Renal cortex interstitium (tissue), 11 donors: ENCODE measurements at regions not wholly inside any gene's neighbourhood (a gene's known extent, or its start where the extent isn't known, plus 50 kb on each side); places are given as distances from the start of the nearest gene placed in this dataset.

Experiments used
- DNase-seq, 11 donors: peaks; one replicate each; pipeline ENCODE4 v3.0.0-alpha.2; 2013; ENCODE audit warnings: low read depth in 9 of 11, low spot score in 4 of 11; ENCODE audit errors: extremely low read depth in 1 of 11

DNA sequence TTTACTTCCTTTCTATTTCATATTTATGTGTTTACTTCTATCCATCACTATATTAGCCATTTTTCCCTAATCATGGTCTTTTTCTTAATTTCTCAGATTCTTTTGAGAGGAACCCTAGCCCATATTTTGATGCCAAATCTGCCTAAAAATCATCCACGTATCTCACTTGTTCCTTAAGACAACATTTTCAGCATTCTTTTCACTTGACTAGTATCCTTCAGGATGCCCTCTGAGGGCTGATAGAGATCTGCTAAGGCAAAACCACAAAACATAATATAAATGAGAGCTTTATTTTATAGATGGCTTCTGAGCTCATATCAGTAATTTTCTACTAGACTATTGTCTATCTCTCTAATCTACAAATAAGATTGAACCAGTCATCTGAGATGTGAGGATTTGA is 341.9 kb downstream of the GPM6A start:
- no peak for DNase-seq

DNA sequence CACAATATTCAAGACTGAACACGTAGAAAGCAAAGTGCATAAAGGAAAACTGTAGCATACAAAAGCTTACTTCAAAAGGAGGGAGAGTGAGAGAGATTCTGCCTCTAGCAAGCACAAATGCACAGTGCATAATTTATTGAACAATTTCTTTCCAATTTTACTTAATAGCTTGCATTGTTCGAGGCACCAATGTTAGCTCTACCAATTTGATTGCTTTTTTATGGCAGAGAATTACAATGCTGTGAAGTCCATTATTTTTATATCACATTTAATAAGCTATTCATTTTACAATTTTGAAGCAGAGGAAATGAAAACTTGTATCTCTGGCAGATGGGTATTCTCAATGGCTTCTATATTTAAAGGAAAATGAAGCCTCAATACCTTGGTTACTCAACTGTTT is 331.7 kb downstream of the GPM6A start:
- DNase-seq, result no peak

DNA sequence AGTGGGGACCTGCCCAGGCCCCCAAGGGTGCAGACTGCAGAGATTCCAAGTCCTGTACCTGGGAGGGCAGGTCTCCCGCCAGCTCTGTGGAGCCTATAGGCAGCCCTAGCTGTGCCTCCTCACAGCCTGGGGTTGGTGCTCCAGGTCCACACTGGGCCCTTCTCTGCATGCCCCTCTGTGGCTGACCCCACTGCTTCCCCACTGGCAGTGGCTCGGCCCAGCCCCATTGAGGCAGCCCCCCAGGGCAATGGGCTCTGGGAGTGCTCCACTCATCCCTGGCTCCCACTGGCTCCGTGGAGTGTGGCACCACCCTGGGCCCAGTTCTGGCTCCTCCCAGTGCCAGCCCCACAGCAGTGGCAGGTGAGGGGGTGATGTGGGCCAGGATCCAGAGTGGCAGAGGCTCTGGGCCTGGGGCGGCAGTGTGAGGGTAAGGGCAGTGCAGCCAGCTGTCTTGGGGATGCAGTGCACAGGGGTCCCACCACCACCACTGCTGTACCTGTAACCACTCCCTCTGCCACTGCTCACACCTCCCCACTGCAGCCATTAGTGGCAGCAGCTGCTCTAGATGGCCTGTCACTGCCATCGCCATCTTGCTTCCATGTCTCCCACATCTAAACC is 312.2 kb downstream of the GPM6A start:
- DNase-seq, result no peak

DNA sequence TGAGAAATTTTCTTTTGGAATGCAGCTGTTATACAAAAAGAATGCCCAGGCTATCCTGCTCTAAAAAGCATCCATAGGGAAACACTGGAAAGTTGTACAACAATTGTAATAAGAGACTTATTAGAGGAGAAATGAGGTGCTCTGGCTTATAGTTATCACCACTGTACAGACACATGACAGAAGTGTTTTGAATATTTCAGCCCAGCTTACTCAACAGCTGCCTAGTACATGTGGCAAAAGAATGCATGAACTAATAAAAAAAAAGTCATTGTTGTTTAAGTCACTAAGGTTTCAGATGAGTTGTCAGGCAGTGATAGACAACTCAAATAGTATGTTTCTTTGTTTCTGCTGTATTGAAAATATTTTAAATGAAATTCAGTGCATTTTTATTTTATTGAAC is 307.7 kb downstream of the GPM6A start:
- no peak for DNase-seq

DNA sequence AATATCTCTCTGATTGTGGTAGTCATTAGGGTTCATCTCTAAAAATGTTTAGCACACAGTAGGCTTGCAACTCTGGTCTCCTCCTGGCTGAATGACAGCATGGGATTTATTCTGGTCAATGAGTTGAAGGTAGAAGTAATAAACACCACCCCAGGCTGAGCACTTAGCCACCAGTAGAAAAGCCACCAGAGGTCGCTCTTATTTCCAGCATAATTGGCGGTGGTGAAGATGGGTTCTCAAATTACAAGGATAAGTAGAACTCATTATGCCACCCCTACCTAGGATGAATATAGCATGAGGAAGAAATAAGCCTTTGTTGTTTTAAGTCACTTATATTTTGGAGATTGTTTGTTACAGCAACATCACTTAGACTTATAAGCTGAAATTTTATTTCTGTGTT is 302.7 kb downstream of the GPM6A start:
- no peak for DNase-seq

DNA sequence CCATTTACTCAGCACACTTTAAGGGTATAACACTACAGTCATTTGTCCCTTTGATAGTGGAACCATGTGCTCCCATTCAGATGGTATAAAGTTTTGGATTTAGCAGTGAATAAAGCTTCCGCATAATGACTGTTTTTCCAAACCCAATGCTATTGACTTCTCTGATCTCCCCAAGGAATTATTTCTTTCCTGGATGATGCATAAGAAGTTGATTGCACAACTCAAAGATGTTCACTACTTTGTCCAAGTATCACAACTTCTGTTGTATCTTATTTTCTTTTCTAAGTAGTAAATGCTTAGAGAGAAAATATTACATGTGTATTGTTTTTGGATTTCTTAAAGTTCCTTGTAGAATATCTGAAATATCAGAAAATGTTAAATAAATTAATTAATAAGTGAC is 300.2 kb downstream of the GPM6A start:
- DNase-seq, result no peak

DNA sequence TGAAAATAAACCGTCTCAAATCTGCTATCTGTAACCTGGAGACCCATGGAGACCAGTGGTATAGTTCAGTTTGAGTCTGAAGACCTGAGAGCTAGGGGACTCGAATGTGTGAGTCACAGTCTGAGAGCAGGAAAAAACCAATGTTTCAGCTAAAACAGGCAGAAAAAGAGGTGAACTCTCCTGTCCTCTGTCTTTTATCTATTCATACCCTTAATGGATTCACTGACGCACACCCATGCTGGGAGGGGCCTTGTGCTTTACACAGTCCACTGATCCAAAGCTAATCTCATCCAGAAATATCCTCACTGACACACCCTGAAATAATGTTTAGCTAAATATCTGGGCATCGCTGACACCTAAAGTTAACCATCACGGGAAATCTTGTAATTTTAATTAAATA is 297.9 kb downstream of the GPM6A start:
- no peak for DNase-seq

DNA sequence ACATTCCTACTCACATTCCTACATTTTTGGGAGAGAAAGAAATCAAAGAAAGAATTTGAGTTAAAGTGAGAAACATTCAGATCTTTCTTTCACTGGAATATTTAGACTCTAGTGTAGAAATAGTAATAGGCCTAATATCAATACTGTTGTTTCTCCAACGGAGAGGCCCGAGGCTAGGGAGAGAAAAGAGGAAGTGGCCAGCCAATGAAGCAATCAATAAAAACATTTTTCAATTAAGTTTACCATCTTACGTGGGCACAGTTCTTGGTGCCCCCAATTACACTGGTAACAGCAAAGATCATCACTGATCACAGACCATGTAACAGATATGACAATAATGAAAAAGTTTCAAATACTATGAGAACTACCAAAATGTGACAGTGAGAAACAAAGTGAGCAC is 281.4 kb downstream of the GPM6A start:
- DNase-seq, result no peak

DNA sequence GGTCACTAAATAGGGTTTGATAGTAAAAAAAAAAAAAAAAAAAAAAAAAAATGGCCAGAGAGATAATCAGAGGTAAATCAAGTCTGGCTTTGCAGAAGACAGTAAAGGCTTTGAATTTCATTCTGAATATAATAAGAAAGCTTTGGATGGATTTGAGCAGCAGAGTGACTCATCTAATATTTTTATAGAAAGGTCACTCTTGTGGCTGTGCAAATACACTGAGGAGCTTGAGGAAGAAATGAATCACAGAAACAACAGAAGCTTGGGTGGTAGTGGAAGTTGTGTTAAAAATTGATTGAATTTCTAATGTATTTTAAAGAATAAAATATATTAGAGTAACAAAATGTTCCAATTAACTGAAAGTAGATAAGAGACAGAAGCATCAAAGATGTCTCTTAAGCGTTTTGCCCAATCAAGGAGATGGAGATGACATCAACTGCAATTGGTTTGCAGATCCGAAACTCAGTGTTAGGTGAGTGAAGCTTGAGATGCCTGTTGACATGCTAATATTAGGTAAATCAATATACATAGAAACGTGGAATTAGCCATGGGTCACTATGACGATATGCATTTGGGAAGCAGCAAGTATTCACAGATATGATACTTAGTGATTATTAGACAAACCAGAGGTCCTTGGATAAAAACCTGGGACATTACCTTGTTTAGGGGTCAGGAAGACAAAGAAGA is 280.5 kb downstream of the GPM6A start:
- DNase-seq, result no peak

DNA sequence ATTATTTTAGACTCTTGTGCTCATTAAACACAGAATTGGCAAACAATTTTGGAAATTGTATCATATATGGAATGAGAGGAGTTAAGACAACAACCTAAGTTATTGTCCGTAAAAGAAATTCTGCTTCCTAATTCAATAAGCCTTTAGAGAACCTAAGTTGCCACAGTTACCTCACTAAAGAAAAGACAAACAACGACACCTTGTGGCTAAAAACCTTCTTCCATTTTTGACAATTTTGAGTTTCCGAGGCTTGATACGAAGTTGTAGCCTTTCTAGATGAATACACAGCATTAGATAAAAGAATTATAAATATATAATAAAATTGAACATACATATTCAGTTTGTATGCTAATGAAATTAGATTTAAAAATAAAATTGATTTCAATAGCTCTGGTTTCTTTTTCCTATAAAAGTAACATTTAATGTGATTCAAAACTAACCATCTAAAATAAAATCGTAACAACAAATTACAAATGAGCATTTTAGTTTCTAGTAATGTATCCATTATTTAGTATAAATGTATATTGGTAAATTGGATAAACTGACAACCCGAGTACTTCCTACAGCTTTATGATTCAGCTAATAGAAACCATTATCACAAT is 275.1 kb downstream of the GPM6A start:
- peak; percentile 13 to 54 (median 31) for DNase-seq

DNA sequence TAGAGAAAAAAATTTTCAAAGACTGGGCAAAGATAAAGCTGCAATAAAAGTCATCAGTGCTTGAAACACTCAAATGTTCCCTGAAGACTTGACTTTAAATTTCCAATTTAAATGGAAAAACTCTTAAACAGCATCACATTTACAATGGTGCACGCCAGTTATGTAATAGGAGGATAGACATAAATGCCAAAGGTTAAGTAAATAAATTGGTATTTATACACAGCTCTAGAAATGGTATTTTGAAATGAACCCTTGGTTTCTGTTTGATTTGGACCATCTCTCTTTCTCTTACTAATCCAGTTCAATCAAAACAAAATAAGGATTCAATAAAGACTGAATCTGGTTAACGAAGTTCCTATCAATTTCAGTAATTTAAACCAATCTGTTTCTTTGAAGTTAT is 272.6 kb downstream of the GPM6A start:
- DNase-seq, result no peak

DNA sequence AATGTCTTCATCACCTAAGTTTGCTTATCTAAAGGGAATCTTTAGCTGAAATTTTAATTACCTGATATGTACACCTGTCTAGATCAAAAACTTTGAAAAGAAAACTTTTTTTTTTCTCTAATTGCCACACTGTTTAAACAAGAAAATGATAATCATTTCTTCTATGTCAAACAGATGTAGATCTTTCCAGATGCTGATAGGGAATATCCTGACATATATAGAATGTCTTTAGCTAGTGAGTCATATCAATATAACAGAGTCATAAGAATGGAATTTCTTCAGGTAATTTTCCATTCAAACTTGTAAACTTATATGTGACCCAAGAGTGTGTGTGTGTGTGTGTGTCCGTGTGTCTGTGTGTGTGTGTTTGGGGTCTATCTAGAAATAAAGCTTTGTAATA is 271.9 kb downstream of the GPM6A start:
- no peak for DNase-seq

DNA sequence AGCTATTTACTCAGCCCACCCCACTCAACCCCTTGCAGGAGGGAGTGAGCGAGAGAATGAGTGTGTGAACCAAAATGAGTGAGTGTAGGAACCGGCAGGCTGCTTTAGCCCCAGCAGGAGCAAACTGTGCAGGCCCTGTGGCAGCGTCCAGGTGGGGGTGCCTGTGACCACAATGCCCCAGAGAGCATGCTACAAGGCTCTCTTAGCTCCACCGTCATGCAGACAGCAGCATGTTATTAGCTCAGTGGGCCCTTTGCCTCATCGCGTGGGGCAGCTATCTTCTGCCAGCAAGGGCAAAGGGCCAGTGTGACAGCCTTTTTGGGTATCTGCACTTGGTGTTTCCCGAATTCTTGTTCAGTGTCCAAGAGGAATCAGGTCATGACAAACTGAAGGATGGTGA is 271.3 kb downstream of the GPM6A start:
- DNase-seq, result no peak

DNA sequence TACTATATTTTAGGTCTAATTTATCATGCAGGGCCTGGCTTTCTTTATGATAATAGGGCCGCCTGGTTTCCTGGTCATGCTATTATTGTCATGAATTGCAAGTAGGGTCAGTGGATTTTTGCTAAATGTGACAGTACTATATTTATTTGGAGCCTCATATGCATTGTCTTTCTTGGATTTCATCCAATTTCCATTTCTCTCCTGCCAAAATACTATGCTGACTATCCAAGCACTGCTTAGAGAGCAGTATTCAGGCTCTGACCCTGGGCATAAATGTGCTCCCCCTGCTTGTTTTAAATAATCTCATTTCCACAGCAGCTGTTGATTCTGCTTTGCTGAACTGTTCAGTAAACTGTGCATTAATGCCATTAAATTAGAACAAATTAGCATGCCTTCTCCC is 269.3 kb downstream of the GPM6A start:
- peak in 7 of 11 donors; percentile 1 to 17 (median 13) for DNase-seq

DNA sequence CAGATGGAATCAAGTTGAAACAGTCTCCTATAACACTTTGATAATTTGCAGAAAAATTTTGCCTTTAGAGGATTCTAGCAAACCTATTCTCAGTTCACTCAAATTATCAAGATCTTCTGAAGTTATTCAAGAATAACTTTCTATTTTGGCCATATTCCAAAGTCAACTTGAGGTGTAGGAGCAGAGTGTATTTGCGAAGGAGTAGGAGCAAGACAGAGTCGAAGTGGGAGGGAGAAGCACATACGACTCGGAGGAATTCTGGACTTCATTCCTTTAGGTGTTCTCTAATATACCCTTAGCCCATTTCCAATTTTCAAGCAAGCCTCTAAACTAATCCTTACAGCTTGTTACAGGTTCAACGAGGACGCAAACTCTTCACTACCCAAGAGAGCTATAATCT is 252.9 kb downstream of the GPM6A start:
- DNase-seq, result no peak

DNA sequence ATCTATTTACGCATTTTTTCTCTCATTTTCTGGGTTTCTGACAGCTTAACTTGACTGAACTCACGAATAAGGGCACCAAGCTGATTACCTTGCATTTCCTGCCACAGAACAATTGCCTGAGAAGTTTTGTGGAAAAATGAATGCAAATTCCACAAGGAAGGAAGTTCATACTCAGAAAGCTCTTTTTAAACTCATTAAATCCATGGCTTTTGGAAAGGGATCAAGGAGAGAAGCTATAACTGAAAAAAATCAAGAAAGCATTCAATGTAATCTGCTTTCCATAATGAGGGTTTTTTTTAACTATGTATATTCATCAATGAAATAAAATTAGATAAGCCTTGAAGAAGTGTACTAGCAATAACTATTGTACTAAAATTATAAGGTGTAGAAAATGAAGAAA is 252.5 kb downstream of the GPM6A start:
- DNase-seq, result no peak

DNA sequence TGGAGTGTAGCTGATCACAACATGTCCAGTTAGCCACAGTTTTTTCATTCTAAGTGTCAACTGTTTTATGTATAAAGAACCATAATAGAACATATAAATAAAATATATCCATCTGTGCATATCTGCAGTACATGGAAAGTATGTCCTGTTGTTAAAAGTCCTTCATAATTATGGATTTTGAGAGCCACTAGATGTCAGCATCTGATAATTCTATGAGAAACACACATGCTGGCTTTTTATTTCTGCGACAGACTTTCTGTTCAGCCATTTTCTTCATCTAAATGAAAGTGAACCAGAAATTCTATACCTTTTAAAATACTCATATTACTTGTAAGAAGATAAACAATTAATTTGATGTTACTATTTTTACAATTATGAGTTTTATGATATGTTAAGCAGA is 251.5 kb downstream of the GPM6A start:
- peak in 6 of 11 donors; percentile 2 to 12 (median 5) for DNase-seq

DNA sequence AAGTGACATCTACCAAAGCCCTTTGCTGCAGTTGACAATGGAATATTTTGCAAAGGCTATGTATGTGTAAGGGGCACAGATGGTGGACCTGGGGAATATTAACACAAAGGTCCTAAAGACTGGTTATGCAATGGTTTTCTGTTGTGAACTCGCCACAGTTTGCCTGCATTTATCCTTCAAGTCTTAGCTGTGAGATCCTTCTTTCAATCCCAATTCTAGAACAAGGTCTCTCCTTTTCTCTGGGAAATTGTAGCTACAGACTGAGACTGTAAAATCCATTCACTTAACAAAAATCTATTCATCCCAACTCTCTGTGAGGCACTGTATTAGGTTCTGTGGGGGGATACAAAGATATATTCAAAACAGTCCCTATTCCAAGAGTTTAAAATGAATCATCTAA is 250.4 kb downstream of the GPM6A start:
- DNase-seq, result no peak

DNA sequence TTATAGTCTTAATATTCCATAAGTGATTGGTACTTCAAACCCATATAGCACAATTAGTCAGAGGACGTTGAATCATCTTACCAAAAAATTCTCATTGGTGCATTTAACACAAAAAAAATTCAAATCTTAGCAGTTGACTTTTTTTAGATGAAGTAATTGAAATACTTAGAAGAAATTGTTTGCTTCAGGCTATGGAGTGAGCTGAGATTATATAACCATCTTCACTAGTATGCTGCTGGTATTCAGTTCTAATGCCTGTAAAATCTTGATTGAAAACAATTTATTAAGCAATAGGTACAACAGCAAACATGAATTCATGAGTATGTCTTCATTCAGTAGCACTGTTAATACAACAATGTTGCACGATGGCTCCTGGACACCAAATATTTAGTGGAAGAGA is 250.0 kb downstream of the GPM6A start:
- DNase-seq, result no peak

DNA sequence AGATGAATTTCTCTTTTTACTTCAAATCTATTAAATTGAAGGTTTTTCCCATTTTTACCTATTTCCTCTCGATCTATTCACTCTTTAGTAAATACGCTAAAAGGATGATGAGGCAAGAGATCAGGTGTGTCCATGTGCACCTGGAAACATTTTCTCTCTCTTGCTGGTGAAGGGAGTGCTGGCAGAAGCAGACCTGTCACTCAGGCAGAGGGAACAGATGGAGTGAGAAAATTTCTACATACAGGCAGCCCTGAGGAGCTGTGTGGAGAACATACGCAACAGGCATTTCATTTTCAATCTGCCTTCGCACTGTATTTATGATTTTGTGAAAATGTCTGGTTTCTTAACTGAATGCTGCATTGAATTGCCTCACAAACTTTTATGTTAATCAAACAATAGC is 249.5 kb downstream of the GPM6A start:
- DNase-seq, result no peak
